Endothelial cell (in vitro differentiated cells): ENCODE measurements at regions not wholly inside any gene's neighbourhood (a gene's known extent, or its start where the extent isn't known, plus 50 kb on each side); places are given as distances from the start of the nearest gene placed in this dataset.
"Not testable (repeated sequence)": the region's sequence is repeated elsewhere in the genome, so short reads cannot be mapped to it uniquely, and the experiment has no call there.

ENCODE experiments used
- DNase-seq: peaks from one replicate; pipeline ENCODE4 v3.0.0; 2021; ENCODE audit warnings: low spot score
- H3K27ac Mint-ChIP-seq: one replicate; pipeline ENCODE4 v1.8.0; 2021; ENCODE audit warnings: mixed read lengths, inconsistent platforms; ENCODE audit not compliant: unreplicated experiment
- H3K27me3 Mint-ChIP-seq: one replicate; pipeline ENCODE4 v1.8.0; 2021; ENCODE audit warnings: mild to moderate bottlenecking, moderate library complexity, mixed read lengths, inconsistent platforms; ENCODE audit not compliant: unreplicated experiment
- H3K36me3 Mint-ChIP-seq: one replicate; pipeline ENCODE4 v1.8.0; 2021; ENCODE audit warnings: mild to moderate bottlenecking, low read depth, mixed read lengths, inconsistent platforms; ENCODE audit not compliant: unreplicated experiment
- H3K4me1 Mint-ChIP-seq: one replicate; pipeline ENCODE4 v1.8.0; 2021; ENCODE audit warnings: mild to moderate bottlenecking, mixed read lengths, inconsistent platforms; ENCODE audit not compliant: unreplicated experiment
- H3K4me3 Mint-ChIP-seq: one replicate; pipeline ENCODE4 v1.8.0; 2021; ENCODE audit warnings: mild to moderate bottlenecking, mixed read lengths, inconsistent platforms; ENCODE audit not compliant: unreplicated experiment
- H3K9me3 Mint-ChIP-seq: one replicate; pipeline ENCODE4 v1.8.0; 2021; ENCODE audit warnings: mixed read lengths, inconsistent platforms; ENCODE audit not compliant: unreplicated experiment
- TF ChIP-seq, protein P1 (sequence below): fragments of 200-600 bp; sonication (generic); IDR thresholded peaks from one replicate; pipeline ENCODE4 v1.5.0; 2021; ENCODE audit warnings: antibody characterized with exemption; ENCODE audit not compliant: unreplicated experiment

DNA sequence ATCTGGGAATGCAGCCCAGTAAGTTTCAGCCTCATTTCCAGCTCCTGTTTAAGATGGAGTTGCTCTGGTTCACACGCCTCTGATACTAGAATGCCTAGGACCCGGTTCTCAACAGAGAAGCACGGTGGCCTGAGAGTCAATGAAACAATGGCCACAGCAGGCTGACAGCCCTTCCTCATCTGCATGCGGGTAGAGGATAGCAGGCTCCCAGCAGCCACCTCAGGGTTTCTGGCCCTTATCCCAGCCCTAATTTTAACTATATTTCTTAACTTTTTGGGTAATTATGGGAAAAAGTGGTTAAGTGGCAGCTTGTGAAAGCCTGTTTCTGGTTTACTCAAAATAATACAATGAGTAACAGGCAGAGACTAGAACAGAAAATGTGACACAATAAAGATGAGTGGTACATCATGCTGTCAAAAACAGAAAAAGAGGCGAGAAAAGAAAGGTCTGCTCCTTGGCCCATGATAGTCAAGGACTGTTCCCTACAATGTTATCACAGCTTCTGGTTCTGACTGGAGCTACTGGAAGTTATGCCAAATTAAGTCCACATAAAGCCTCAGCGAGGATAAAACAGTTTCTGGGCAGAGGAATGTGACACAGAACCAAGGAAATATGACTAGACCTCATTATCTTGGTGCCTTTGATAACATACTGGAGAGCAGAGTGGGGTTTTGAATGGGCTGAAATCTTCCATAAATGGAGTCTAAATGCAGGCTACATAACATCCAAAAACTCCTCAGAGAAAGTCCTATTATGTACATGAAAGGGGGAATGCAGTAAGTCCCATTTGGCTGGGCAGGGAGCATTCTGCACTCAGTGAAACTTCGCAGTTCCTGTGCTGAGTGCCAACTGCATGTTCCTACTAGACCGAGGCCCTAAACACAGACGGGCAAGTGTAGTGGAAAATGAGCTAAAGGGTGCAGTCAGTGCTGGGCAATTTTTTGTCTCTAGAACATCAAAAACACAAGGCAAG is 92.1 kb downstream of the NIBAN1 start:
- DNase-seq, result no peak
- Mint-ChIP-seq H3K27me3 (peaks cover 11% of the 10 kb centered on the region), H3K36me3 (no peaks in the 10 kb centered on the region), H3K4me1 (peaks cover 25% of the 10 kb centered on the region), H3K27ac (no peak overlapping the region), H3K9me3 (no peaks in the 10 kb centered on the region), H3K4me3 (no peak overlapping the region)
- TF ChIP-seq, protein P1, sequence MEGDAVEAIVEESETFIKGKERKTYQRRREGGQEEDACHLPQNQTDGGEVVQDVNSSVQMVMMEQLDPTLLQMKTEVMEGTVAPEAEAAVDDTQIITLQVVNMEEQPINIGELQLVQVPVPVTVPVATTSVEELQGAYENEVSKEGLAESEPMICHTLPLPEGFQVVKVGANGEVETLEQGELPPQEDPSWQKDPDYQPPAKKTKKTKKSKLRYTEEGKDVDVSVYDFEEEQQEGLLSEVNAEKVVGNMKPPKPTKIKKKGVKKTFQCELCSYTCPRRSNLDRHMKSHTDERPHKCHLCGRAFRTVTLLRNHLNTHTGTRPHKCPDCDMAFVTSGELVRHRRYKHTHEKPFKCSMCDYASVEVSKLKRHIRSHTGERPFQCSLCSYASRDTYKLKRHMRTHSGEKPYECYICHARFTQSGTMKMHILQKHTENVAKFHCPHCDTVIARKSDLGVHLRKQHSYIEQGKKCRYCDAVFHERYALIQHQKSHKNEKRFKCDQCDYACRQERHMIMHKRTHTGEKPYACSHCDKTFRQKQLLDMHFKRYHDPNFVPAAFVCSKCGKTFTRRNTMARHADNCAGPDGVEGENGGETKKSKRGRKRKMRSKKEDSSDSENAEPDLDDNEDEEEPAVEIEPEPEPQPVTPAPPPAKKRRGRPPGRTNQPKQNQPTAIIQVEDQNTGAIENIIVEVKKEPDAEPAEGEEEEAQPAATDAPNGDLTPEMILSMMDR, result no peak

DNA sequence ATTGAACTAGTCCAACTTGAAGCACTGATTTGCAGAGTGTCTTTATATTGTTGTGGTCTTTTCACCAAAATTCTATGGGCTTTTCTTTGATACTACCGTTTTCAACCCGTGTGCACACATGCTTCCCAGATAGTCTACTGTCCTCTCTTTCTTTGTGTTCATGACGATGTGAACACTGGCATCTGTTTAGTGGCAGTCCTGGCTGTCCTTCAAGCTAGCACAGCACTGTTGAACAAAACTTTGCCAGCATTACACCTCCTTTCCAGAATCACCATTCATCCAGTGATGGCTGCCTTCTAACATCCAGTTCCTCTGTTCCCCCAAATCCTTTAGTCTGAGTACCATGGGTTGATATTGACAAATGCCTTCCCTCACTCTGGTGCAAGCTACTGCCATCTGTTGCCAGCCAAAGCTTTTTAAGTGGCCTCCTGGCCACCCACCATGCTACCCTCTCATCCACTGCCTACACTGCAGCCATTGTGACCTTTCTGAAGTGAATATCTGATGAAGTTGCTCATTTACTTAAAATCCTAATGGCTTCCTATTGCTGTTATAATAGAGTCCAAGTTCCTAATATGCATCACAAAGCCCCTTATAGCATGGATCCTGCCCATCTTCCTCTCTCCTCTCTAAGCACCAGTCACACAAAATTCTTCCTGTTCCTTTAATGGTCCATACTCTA is 94.3 kb downstream of the NIBAN1 start:
- Mint-ChIP-seq H3K27ac (peak overlapping the region; percentile 26), H3K36me3 (no peaks in the 10 kb centered on the region), H3K27me3 (peaks cover 4% of the 10 kb centered on the region), H3K9me3 (no peaks in the 10 kb centered on the region), H3K4me1 (peaks cover 29% of the 10 kb centered on the region), H3K4me3 (no peak overlapping the region)
- TF ChIP-seq, protein P1, result no peak
- DNase-seq, result no peak

DNA sequence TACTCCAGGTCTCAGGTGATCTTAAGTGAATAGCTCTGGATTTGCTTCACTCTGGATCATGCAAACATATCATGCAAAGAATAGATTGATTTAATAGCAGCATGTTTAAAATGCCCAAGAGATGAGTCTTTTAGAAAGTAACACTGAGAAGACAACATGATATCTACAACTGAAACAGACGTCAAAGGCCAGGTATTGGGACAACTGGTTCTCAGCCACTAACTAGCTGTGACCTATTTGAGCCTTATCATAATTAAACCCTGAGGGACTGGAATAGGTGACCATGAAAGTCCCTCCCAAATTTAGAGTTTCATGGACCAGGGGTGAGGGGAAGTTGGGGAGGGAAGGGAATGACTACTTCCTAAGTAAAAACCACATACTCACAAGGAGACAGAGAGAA is 95.7 kb downstream of the NIBAN1 start:
- Mint-ChIP-seq H3K27me3 (peaks cover 4% of the 10 kb centered on the region), H3K27ac (no peak overlapping the region), H3K9me3 (no peaks in the 10 kb centered on the region), H3K36me3 (no peaks in the 10 kb centered on the region), H3K4me3 (no peak overlapping the region), H3K4me1 (peaks cover 29% of the 10 kb centered on the region)
- no peak for DNase-seq
- TF ChIP-seq, protein P1, result no peak

DNA sequence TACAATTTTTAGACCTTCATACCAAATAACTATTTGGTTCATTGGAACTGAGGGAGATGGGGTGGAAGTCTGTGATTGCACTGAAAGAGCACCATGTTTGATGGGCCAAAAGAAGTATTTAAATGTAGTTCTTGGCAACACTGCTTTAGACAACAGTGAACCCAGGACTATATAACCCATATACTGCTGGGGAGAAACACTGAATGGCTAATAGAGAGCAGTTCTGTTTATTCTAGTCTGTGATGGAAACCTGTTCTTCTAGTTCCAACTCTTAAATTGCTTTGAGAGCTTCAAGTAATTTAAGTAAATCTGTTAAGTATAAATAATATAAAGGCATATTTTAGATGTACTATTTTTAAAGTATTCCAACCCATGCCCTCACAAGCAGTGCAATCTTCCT is 96.3 kb downstream of the NIBAN1 start:
- H3K4me1 Mint-ChIP-seq, result peaks cover 29% of the 10 kb centered on the region
- H3K36me3 Mint-ChIP-seq, result no peaks in the 10 kb centered on the region
- no peak overlapping the region for H3K4me3 Mint-ChIP-seq
- no peak overlapping the region for H3K27ac Mint-ChIP-seq
- DNase-seq, result no peak
- H3K9me3 Mint-ChIP-seq, result no peaks in the 10 kb centered on the region
- H3K27me3 Mint-ChIP-seq, result peaks cover 4% of the 10 kb centered on the region
- TF ChIP-seq, protein P1, result no peak

DNA sequence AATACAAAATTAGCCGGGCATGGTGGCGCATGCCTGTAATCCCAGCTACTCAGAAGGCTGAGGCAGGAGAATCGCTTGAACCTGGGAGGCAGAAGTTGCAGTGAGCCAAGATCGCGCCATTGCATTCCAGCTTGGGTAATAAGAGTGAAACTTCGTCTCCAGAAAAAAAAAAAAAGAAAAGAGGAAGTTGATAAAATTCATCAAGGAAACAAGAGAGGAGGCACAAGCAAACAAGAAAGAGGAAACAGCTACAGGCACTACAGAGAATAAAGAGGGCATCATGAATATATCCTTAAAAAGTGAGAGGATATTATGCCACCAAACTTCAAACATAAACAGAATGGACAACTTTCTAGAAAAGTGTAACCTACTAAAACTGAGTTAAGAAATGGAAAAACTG is 98.3 kb downstream of the NIBAN1 start:
- H3K36me3 Mint-ChIP-seq, result not testable (repeated sequence)

More for the DNA sequence above, 98.3 kb downstream of the NIBAN1 start:
- H3K4me3 Mint-ChIP-seq, DNase-seq, H3K9me3 Mint-ChIP-seq, H3K27ac Mint-ChIP-seq, H3K27me3 Mint-ChIP-seq: not testable (repeated sequence)
- peaks cover 26% of the 10 kb centered on the region for H3K4me1 Mint-ChIP-seq
